ENCODE measurements at regions not wholly inside any gene's neighbourhood (a gene's known extent, or its start where the extent isn't known, plus 50 kb on each side); places are given as distances from the start of the nearest gene placed in this dataset.

- H3K4me3 ChIP-seq (ENCODE audit: low read depth, low read length): no peak overlapping the region
- no peak for TF ChIP-seq CTCF (IDR thresholded peaks at IDR 0.05; ENCODE audit: insufficient read depth, low read length, missing control alignments)
- POLR2A ChIA-PET: interaction anchor here (0.7 kb wide), 1 partner anchor 496 kb away, joined by 3 read pairs; no protein-coding TSS in a partner anchor
- no peak for DNase-seq (ENCODE audit: low read depth, low spot score)
- CTCF ChIA-PET: interaction anchor here (1.1 to 2.0 kb wide), 5 partner anchors 11 to 580 kb away, joined by 3 to 5 read pairs (median 3); no protein-coding TSS in a partner anchor
Observed at GRCh38 chr1:221875004-221875330, 133.1 kb upstream of the DUSP10 start.

GRCh38 chr1:221874285-221875003, 132.6 kb upstream of the DUSP10 start:
- DNase-seq (ENCODE audit: low read depth, low spot score): no peak
- ChIA-PET POLR2A (interaction anchor here (0.7 kb wide), 1 partner anchor 496 kb away, joined by 3 read pairs; no protein-coding TSS in a partner anchor), CTCF (interaction anchor here (0.9 to 2.0 kb wide), 6 partner anchors 10 to 145 kb away, joined by 3 to 5 read pairs (median 3); no protein-coding TSS in a partner anchor)
- H3K4me3 ChIP-seq (ENCODE audit: low read depth, low read length): no peak overlapping the region
- no peak for TF ChIP-seq CTCF (IDR thresholded peaks at IDR 0.05; ENCODE audit: insufficient read depth, low read length, missing control alignments)

GRCh38 chr1:221873673-221874072, 131.8 kb upstream of the DUSP10 start:
- no peak for TF ChIP-seq CTCF (IDR thresholded peaks at IDR 0.05; ENCODE audit: insufficient read depth, low read length, missing control alignments)
- ChIA-PET POLR2A (no interaction called here), CTCF (interaction anchor here (0.9 to 1.5 kb wide), 3 partner anchors 9 to 135 kb away, joined by 3 read pairs; no protein-coding TSS in a partner anchor)
- DNase-seq (ENCODE audit: low read depth, low spot score): no peak
- H3K4me3 ChIP-seq (ENCODE audit: low read depth, low read length): no peak overlapping the region

GRCh38 chr1:221871056-221871455, 129.2 kb upstream of the DUSP10 start:
- TF ChIP-seq CTCF (IDR thresholded peaks at IDR 0.05; ENCODE audit: insufficient read depth, low read length, missing control alignments): no peak
- no peak overlapping the region for H3K4me3 ChIP-seq (ENCODE audit: low read depth, low read length)
- DNase-seq (ENCODE audit: low read depth, low spot score): no peak
- ChIA-PET POLR2A (no interaction called here), CTCF (interaction anchor here (1.0 kb wide), 1 partner anchor 584 kb away, joined by 3 read pairs; no protein-coding TSS in a partner anchor)

GRCh38 chr1:221869779-221870178, 127.9 kb upstream of the DUSP10 start:
- no peak for TF ChIP-seq CTCF (IDR thresholded peaks at IDR 0.05; ENCODE audit: insufficient read depth, low read length, missing control alignments)
- ChIA-PET CTCF (interaction anchor here (0.7 to 1.7 kb wide), 2 partner anchors 392 to 585 kb away, joined by 3 read pairs; no protein-coding TSS in a partner anchor), POLR2A (interaction anchor here (0.6 to 1.5 kb wide), 7 partner anchors 11 to 293 kb away, joined by 3 to 5 read pairs (median 4); partner anchors contain the start of gene DUSP10)
- no peak overlapping the region for H3K4me3 ChIP-seq (ENCODE audit: low read depth, low read length)
- DNase-seq (ENCODE audit: low read depth, low spot score): no peak

GRCh38 chr1:221868593-221869303, 126.9 kb upstream of the DUSP10 start:
- DNase-seq (ENCODE audit: low read depth, low spot score): peak; percentile 60
- TF ChIP-seq CTCF (IDR thresholded peaks at IDR 0.05; ENCODE audit: insufficient read depth, low read length, missing control alignments): no peak
- H3K4me3 ChIP-seq (ENCODE audit: low read depth, low read length): no peak overlapping the region
- POLR2A ChIA-PET: interaction anchor here (0.6 to 1.4 kb wide), 5 partner anchors 44 to 150 kb away, joined by 3 to 5 read pairs (median 4); partner anchors contain the start of gene DUSP10
- CTCF ChIA-PET: interaction anchor here (1.0 to 1.7 kb wide), 3 partner anchors 11 to 391 kb away, joined by 3 to 6 read pairs (median 3); no protein-coding TSS in a partner anchor
